DND-41 (cell line): ENCODE measurements at regions not wholly inside any gene's neighbourhood (a gene's known extent, or its start where the extent isn't known, plus 50 kb on each side); places are given as distances from the start of the nearest gene placed in this dataset.

Source experiments
- CTCF ChIP-seq: IDR thresholded peaks from 2 replicates; pipeline ENCODE4 v1.5.1; 2012; ENCODE audit warnings: borderline replicate concordance, low read length, moderate library complexity, mild to moderate bottlenecking; ENCODE audit not compliant: poor library complexity, severe bottlenecking; ENCODE audit errors: extremely low read depth
- EZH2 ChIP-seq: IDR thresholded peaks from 3 replicates; pipeline ENCODE4 v1.6.1; 2012; ENCODE audit warnings: borderline replicate concordance, low read depth, mild to moderate bottlenecking, moderate library complexity, low read length, inconsistent platforms; ENCODE audit not compliant: severe bottlenecking

DNA sequence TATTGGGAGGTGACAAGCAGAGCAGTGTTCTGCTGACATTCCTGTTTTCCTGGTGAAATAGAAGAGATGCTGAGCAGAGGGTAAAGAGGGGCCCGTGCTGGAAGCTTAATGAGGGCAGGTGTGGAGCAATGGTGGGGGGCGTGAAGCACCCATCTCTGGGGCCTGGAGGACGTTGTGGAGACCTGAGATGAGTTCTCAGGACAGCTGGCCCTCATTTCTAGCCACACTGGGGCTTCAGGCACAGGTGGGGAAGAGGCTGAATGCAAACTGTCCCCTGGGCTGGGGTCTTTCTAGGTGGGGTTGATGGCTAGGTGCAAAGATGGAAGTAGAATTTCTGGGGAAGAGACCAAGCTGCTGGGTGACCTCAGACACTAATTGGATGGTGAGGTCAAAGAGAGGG is 274.2 kb upstream of the TCERG1L start:
- TF ChIP-seq CTCF = no peak
- no peak for TF ChIP-seq EZH2
